Renal cortical epithelial cell (primary cell): ENCODE measurements at regions not wholly inside any gene's neighbourhood (a gene's known extent, or its start where the extent isn't known, plus 50 kb on each side); places are given as distances from the start of the nearest gene placed in this dataset.
A peak's percentile ranks its signal among the peaks of the same experiment; 100 is the strongest.
"Not testable (repeated sequence)": the region's sequence is repeated elsewhere in the genome, so short reads cannot be mapped to it uniquely, and the experiment has no call there.

Experiments
- DNase-seq: peaks from one replicate; pipeline ENCODE4 v3.0.0-alpha.2; 2011; ENCODE audit warnings: low read depth

- DNase-seq = no peak
Observed at GRCh38 chr14:85060121-85060520, 469.8 kb upstream of the FLRT2 start.

DNA sequence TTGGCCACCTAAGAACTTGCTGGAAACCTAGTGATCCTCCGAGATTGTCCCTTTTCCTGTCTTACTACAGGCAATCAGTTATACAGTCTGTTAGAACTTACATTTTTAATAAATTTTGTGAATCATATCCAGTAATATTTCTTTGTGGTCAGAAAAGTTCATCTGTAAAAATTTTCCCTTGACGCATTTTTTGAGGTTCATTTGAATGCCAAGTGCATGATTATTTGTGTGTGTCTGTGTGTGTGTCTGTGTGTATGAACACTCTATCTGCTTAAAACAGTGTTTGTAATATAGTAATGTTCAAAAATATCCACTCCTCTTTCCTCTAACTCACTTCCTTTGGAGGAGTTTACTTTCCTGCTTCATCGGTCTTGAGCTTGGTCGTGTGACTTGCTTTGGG lies 468.7 kb upstream of the FLRT2 start:
- no peak for DNase-seq

DNA sequence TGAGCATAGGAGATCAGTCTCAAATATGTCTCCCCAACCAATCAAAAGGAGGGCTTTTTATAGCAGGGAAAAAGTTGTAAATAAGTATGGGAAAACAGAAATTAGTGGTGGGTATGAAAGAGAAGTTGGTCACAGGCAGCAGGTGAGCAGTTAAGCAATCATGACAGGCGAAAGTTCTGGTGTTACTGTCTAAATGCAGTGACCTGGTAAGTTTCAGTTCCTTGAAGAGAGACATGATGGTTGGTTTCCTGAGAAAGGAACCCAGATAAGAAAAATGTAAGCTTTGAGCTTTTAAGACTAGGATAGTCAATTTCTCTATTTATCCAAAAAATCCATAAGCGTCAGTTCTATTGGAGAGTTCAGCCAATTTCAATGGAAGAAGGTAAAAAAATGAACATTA lies 466.2 kb upstream of the FLRT2 start:
- no peak for DNase-seq

GRCh38 chr14:85071447-85071846 lies 458.5 kb upstream of the FLRT2 start:
- peak; percentile 67 for DNase-seq

DNA sequence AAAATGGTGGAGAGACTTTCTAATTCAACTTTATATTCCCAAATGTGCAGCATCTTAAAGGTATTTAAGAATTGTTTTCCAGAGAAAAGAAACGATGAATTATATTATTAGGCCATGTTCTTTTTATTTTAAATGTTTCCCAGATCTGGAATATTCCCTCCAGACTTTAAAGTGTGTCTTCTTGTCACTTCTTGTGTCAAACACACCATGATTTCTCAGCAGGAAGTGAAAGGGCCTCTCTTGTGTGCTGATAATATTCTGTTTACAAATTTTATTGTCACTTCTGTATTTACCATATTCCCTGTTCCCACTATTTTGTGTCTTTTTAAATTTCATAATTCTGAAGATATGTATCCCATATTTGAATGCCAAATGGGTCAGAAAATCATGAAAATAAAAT lies 455.0 kb upstream of the FLRT2 start:
- no peak for DNase-seq

DNA sequence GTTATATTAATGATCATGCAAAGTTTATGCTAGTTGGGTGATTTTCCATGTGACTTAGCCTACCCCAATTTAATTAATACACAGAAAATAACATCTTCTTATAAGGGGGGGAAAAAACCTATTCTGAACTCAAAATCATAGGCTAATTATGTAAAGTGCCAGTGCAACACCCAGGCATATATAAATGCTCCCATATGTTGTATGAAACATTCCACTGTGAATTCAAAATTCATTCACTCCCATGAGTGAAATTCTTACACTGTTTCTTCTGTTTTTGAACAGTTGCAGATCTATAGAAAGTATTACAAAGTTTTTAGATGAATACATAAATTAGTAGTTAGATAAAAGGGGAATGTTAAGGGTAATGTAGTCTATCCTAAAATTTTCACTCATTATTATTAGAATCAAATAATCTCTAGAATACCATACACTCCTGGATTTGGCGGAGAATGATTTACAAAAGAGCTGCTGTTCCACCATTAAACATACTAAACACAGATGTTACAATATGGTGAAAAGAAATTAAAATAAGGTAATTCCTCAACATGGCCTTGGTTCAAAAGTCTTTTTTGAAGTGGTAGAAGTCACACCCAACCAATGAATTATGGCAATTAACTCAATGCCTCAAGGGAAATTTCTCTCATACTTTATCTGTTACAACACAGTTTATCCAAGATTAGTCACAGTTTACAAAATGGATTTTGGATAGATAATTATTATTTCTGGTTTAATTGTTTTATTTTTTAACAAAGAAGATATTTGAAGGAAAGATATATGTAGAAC lies 454.1 kb upstream of the FLRT2 start:
- no peak for DNase-seq

GRCh38 chr14:85077716-85078115 lies 452.2 kb upstream of the FLRT2 start:
- DNase-seq = not testable (repeated sequence)

DNA sequence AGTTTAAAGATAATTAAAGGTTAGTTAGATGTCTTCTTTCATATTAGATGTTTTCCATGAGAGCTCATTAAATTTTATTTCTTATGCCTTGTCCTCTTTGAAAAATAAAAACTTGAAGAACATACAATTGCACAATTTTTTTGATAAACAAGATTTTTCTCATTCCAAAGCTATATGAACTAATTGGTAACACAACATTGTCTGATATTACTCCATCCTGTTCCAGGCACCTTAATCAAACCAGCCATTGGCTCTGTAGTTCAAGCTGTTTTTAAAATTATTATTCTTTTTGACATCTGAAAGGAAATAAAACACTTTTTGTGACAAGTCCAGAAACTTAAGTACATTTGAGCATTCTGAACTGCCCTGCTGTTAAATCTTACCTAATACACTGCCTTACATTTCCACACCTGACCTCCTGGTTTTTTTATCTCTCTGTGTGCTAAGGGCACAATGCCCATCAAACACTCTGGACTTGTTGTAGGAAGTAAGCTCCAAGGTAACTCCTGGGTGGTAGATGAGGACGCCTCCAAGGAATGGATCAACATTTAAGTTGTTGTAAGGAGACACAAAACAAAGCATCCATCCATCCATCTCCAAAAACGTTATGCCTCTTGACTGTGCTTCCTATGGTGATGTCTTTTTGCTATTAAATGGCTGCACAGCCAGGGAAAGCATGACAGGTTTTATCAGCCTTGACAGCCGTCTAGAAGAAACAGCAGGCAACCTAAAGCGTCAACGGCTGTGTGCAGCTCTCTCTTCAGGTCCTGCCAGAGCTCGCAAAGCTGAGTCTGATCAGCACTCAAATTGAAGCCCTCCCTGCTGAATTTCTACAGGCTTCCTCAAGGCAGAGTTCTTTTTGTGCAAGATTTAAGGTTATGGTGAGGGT lies 449.9 kb upstream of the FLRT2 start:
- no peak for DNase-seq

DNA sequence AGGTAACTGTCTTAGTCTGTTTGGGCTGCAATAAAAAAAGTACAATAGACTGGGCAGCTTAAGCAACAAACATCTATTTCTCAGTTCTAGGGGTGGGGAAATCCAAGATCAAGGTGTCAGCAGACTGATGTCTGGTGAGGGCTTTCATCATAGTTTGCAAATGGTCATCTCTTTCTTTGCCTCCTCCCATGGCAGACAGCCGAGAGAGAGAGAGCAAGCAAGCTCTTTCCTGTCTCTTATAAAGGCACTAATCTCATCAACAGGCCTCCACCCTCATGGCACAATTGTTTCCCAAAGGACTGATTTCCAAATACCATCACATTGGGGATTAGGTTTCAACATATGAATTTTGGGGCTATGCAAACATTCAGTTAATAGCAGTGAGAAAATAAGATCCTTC lies 445.6 kb upstream of the FLRT2 start:
- no peak for DNase-seq

DNA sequence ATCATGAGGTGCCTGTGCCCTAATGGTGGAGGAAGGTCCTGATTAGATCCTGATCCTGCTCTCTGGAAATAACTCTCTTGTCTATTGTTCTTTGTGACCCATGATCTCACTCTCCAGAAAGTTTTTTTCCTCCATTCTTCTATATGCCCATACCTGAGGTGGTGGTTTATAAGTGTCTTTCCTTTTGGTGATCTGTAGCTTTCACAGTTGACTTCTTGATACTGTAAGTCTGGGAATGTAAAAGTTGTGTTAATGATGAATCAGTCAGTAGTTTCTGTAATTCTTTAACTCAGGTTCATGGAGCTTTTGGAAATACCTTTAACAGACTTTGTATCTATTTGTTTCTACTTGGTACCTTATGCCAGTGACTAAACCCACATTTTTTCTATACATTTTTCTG lies 444.0 kb upstream of the FLRT2 start:
- peak; percentile 84 for DNase-seq

DNA sequence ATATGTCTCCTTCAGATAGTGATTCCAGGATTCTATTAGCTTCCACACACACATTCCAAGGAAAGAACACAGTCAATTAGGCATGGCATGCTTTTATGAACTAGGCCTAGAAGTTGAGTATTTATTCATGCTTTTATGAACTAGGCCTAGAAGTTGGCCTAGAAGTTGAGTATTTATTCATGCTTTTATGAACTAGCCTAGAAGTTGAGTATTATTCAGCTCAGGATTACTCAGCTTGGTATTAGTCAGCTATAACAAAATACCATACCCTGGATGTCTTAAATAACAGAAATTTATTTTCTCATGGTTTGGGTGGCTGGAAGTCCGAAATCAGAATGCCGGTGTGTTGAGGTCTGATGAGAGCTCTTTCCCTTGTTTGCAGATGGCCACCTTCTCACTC lies 442.7 kb upstream of the FLRT2 start:
- DNase-seq = peak; percentile 59

DNA sequence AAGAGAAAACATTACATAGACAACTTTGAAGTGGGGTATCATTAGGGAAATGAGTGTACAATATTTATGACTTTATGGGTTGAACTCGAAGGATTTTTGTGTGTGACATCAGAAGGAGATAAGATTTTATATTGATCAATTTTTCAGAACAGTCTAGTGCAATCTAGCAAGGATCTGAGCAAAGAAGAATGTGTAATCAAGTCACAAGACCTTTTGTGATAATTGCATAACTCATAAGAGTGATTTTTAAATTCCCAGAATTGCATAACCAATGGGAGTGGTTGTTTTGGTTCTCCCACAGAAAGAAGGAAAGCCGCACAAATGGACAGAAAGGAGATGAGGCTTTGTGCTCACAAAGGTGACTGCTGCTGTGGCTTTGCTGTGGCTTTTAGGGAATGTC lies 441.8 kb upstream of the FLRT2 start:
- peak; percentile 5 for DNase-seq

DNA sequence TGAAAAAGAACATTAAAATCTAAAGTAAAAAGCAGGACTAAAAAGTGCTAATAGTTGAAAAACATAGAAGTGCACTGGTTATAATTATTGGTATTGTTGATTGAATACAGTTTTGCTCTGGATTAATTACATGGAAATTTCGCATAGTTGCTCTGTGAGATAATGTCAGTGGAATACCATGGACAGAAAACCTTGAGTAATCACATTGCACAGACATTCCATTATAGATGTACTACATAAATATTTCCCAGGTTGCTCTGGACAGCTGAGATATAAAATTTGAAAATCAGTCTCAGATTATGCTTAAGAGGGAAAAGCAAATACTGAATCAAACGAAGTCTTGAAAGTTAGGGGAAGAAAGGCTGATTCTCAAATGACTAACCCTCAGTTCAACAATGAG lies 439.3 kb upstream of the FLRT2 start:
- DNase-seq = no peak

DNA sequence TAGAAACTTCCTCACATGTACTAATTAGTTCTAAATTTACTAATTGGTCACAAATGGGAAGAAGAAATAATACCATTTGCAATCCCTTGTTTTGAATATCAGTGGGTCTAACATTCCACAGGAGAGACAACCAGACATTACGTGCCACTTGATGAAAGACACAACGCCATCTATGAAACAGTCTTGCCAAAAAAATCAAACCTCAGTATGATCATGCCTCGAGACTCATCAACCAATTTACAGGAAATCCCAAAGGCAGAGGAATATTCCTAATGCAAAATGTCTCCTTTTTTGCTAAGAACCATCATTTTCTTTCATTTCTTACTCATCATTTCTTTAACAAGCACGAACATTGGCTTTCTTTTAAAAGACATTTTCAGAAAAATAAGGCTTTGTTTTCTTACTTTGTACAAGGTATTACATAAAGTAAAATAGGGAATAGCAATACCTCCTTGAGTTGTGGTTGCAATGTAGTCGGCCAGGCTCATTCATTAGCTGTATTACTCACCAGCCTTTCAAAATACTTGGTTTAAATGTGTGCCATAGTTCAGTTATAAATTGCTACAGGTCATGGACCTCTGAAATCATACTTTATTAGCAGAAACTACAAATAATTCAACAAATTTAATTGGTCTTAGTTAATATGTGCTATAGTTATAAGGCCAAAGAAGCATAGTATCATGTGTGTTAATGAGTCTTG lies 436.2 kb upstream of the FLRT2 start:
- peak; percentile 73 for DNase-seq

GRCh38 chr14:85102591-85102990 lies 427.4 kb upstream of the FLRT2 start:
- no peak for DNase-seq

DNA sequence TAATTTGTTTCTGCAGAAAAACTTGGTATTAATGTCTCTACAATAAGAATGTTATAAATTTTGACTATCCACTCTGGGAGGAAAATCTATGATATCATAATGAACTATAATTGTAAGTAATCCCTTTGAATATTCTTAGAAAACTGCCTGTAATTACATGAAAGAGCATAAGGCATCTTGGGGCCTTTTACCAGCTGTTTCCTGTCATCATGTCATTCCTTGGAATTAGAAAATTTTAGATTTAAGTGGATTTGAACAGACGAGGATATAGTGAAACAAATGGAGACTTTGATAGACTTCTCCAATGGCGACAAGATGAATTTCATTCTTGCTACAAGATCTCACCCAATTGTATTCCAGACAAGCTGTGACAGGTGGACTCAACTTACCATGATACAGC lies 423.4 kb upstream of the FLRT2 start:
- DNase-seq = no peak

DNA sequence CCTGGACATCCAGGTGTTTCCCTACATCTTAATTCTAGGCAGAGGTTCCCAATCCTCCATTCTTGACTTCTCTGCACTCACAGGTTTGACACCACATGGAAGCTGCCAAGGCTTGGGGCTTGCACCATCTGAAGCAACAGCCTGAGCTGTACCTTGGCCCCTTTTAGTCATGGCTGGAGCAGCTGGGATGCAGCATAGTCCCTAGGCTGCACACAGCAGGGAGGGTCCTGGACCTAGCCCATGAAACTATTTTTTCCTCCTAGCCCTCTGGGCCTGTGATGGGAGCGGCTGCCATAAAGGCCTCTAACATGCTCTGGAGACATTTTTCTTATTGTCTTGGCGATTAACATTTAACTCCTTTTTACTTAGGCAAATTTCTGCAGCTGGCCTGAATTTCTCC lies 417.2 kb upstream of the FLRT2 start:
- no peak for DNase-seq

DNA sequence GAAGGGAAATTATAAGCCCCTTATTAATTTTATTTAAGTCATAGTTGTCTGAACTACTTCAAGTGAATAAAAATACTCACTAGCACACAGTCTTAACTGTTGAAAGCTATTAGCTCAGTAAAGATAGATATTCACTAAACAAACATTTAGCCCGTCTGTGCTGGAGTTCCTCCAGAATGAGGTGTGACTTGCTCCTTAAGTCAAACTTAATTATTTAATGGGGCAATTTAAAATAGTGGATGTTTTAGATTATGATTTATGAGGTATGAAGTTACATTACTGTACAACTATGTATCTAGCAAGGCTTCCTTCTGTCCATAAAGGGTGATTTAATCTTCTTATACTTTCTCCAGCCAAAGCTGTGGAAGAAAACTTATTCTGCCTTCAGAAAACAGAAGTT lies 414.0 kb upstream of the FLRT2 start:
- DNase-seq = no peak

- no peak for DNase-seq
Observed at GRCh38 chr14:85118274-85118673, 411.7 kb upstream of the FLRT2 start.

DNA sequence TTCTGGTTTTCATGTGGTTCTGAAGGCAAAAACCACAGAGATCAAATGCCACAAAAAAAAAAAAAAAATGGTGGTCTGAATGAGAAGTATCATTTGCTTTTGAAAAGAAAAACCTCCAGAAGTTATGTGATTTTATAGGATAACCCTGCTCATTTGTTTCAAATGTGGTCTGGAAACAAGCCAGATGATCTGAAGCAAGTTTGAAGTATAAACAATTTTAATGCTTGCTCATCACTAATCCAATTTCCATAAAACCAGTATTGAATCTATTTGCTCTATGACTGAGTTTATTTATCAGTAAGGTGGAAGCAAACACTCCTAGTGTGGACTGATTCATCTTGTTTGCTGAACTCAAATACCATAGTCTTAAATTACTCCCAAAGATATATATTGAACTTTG lies 407.3 kb upstream of the FLRT2 start:
- no peak for DNase-seq

DNA sequence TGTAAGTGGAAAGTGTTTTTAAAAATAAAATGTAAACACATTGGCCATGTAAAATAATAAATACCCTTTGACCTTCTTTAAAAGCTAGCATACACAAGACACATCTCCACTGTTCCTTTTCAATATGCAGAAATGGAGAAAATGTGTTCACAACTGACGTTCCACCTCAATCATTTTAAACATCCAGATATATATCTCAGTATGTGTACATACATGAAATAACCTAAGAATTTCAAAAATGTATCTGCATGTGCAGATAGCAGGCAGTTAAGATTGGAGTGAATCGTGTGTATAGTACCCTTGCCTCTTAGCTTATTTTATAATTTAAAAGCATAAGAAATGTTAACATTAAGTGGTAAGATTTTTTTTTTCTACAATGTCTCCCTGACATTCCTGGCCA lies 406.2 kb upstream of the FLRT2 start:
- DNase-seq = no peak

DNA sequence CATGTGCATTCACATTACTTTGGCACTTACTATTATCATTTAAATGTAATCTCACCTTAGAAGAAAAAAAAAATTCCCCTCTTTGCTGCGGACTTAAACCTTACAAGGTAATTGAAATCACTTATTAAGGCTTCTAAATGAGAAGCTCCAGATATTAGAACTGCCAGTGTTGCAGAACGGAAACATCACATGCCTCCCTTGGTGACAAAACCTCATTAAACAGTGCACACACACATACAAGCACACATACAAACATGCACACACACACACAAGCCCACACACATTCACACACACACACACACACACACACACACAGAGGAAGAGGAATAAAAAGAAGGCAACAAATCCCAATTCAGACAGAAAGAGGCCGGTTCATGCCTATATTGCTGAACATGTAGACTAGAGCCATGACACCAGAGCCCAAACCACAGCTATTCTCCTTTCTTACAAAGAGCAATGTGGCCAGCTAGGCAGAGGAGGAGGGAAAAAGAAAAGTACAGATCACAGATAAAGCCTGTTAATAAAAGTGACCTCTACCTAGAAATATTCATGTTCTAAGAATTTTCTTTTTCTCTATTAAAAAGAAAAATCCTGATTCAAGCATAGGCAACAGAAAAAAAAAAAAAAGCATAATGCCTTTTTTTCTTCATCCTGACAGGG lies 405.2 kb upstream of the FLRT2 start:
- DNase-seq = no peak
